Tibial artery (tissue), 4 donors: ENCODE measurements at regions not wholly inside any gene's neighbourhood (a gene's known extent, or its start where the extent isn't known, plus 50 kb on each side); places are given as distances from the start of the nearest gene placed in this dataset.

Source experiments
- DNase-seq, 2 donors: peaks; one replicate each; pipeline ENCODE4 v3.0.0-alpha.2; 2019
- H3K27ac ChIP-seq, 2 donors: fragments of 200-600 bp; sonication (generic) in 1 of 2; 1 replicate in 1 of 2; 2 replicates in 1 of 2; pipeline ENCODE4 v1.5.1; 2018 to 2019; ENCODE audit warnings: mild to moderate bottlenecking in 1 of 2
- H3K27me3 ChIP-seq, 2 donors: fragments of 200-600 bp; sonication (generic) in 1 of 2; one replicate each; pipeline versions ENCODE4 v1.5.1 to v1.6.0; 2016 to 2019
- H3K36me3 ChIP-seq, 3 donors: fragments of 200-600 bp; sonication (generic) in 2 of 3; one replicate each; pipeline ENCODE4 v1.5.1; 2016 to 2019; ENCODE audit warnings: mild to moderate bottlenecking in 2 of 3
- H3K4me1 ChIP-seq, 4 donors: fragments of 200-600 bp; sonication (generic) in 2 of 4; 1 replicate in 3 of 4; 2 replicates in 1 of 4; pipeline ENCODE4 v1.5.1; 2016 to 2019
- H3K4me3 ChIP-seq, 2 donors: fragments of 200-600 bp; sonication (generic) in 1 of 2; 1 replicate in 1 of 2; 2 replicates in 1 of 2; pipeline ENCODE4 v1.5.1; 2018 to 2019; ENCODE audit warnings: mild to moderate bottlenecking in 2 of 2
- H3K9me3 ChIP-seq, 3 donors: fragments of 200-600 bp; sonication (generic) in 1 of 3; one replicate each; pipeline ENCODE4 v1.5.1; 2016 to 2019
- intact Hi-C: fragments of 100-400 bp; cut with DNase I; formaldehyde crosslinking; loops from one replicate; pipeline ENCODE4 v1.15.0; 2023; ENCODE audit warnings: low total_unique reads
- TF ChIP-seq, protein P1 (sequence below), 2 experiments: fragments of 200-600 bp in 1 of 2; fragments of 450-650 bp in 1 of 2; IDR thresholded peaks; one replicate each; pipeline ENCODE4 v1.5.1; 2017 to 2019; ENCODE audit warnings: antibody characterized with exemption in 2 of 2, mild to moderate bottlenecking in 1 of 2, moderate library complexity in 1 of 2

DNA sequence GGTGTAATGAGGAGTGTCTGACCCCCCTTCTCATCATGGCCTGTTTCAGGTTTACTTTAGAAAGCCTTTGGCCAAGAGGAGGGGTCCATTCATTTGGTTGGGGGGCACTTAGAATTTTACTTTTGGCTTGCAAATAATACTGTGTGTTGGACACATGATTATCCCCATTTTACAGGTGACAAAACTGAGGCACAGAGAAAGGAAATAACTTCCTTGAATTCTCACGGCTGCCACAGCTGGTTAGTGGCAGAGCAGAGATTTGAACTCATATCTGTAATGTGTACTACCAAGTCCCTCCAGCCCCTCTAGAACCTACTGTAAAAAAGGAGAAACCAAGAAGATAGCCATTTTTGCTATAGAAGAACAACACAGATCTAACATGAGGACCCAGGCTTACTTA, 124.8 kb upstream of the NDUFV2 start:
- Histone ChIP-seq H3K36me3 (no peaks in the 10 kb centered on the region), H3K4me1 (no peaks in the 10 kb centered on the region), H3K9me3 (no peaks in the 10 kb centered on the region), H3K4me3 (no peak overlapping the region), H3K27ac (no peak overlapping the region), H3K27me3 (no peaks in the 10 kb centered on the region)
- TF ChIP-seq, protein P1, sequence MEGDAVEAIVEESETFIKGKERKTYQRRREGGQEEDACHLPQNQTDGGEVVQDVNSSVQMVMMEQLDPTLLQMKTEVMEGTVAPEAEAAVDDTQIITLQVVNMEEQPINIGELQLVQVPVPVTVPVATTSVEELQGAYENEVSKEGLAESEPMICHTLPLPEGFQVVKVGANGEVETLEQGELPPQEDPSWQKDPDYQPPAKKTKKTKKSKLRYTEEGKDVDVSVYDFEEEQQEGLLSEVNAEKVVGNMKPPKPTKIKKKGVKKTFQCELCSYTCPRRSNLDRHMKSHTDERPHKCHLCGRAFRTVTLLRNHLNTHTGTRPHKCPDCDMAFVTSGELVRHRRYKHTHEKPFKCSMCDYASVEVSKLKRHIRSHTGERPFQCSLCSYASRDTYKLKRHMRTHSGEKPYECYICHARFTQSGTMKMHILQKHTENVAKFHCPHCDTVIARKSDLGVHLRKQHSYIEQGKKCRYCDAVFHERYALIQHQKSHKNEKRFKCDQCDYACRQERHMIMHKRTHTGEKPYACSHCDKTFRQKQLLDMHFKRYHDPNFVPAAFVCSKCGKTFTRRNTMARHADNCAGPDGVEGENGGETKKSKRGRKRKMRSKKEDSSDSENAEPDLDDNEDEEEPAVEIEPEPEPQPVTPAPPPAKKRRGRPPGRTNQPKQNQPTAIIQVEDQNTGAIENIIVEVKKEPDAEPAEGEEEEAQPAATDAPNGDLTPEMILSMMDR (IDR thresholded peaks at IDR 0.05) = no peak
- intact Hi-C loops = no loop called here
- DNase-seq = no peak

DNA sequence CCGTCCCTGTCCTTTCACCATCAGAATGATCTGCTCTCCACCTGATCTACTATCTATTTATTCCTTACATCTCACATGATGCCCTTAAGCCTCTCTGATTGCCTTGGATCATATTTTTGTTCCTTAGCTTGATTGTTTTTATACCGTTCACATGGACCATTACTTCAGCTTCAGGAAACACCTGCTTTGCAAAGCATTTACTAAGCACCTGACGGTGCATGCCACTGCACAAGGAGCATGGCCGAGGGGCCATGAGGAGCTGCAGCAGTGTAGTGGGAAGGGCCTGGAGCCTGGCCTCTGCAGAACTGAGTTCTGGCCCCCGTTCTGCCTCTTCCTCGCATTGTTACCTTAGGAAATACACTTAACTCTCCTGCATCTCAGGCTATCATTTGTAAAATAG, 124.1 kb upstream of the NDUFV2 start:
- H3K4me1 ChIP-seq = no peaks in the 10 kb centered on the region
- no peak overlapping the region for H3K4me3 ChIP-seq
- H3K36me3 ChIP-seq = no peaks in the 10 kb centered on the region
- DNase-seq = no peak
- TF ChIP-seq, protein P1 (IDR thresholded peaks at IDR 0.05) = no peak
- no peaks in the 10 kb centered on the region for H3K9me3 ChIP-seq
- H3K27me3 ChIP-seq = no peaks in the 10 kb centered on the region
- intact Hi-C loops = no loop called here
- no peak overlapping the region for H3K27ac ChIP-seq

DNA sequence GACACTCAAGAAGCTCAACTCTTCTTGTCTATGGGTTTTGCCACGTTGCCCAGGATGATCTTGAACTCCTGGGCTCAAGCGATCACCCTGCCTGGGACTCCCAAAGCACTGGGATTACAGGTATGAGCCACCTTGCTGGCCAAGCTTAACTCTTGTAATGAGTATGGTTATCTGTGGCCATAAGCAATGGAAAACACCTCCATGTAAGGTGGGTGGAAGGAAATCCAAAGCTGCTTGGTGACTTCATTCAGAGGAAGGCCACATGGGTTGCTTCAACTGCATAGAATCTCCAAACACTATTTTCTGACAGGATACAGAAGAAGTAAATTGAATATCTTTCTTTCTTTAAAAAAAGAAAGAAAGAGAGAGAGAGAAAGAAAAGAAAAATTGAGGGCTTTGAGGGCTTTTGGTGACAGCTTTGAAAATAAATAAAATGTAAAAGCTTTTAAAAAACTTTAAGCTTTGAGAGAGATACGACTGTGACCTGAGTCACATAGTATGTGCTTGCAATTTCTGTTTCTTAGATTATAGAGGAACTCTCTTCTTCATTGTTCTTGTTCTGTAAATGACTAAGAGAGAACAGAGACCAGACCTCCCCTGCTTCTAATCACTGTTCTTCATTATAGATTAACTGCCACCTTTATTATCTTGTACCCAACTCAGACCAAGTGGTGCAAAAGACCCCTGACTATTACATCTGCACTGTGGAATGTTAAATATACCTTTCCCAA, 123.1 kb upstream of the NDUFV2 start:
- H3K36me3 ChIP-seq = no peaks in the 10 kb centered on the region
- H3K4me1 ChIP-seq = no peaks in the 10 kb centered on the region
- no peak for DNase-seq
- TF ChIP-seq, protein P1 (IDR thresholded peaks at IDR 0.05) = no peak
- H3K27ac ChIP-seq = no peak overlapping the region
- no peaks in the 10 kb centered on the region for H3K9me3 ChIP-seq
- no peak overlapping the region for H3K4me3 ChIP-seq
- H3K27me3 ChIP-seq = no peaks in the 10 kb centered on the region
- intact Hi-C loops = no loop called here

DNA sequence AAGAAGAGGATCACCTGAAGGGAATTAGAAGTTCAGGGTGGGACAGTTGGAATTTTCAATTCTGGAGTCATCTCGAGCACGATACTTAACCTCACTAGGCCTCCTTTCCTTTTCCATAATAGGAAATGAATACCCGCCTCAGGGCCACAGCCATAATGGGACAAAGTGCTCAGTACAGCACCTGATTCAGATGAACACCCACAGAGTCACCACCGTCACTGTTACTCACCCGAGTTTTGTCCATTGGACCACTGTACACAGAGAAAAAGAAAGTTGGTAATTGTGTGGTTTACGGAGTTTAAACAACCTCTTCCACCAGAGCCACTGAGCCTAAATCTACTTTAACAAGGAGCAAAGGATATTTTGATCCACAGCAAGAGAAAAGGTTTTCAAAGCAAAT, 122.0 kb upstream of the NDUFV2 start:
- no peak overlapping the region for H3K27ac ChIP-seq
- no peaks in the 10 kb centered on the region for H3K9me3 ChIP-seq
- H3K27me3 ChIP-seq = no peaks in the 10 kb centered on the region
- no peak for DNase-seq
- TF ChIP-seq, protein P1 (IDR thresholded peaks at IDR 0.05) = no peak
- no peaks in the 10 kb centered on the region for H3K36me3 ChIP-seq
- H3K4me1 ChIP-seq = no peaks in the 10 kb centered on the region
- intact Hi-C loops = loop anchor here (5.0 kb wide), 1 partner anchor 323 kb away; no protein-coding TSS in a partner anchor
- no peak overlapping the region for H3K4me3 ChIP-seq

DNA sequence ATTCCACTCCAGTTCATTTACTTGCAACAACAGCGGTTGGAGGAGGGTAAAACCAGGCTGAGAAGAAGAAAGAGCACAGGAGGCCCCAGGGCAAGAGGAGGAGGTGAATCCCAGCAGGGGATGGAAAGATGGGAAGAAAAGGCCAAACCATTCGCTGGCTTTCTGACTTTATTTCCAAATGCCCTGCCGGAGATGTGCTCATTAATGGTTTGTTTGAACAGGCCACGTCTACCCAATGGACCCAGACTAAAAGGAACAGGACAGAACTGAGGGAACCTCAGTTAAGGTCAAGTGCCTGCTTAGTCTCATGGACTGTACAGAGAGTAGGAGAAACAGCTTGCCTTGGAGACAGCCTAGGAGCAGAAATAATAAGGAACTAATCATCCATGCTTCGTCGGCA, 121.6 kb upstream of the NDUFV2 start:
- Histone ChIP-seq H3K27ac (no peak overlapping the region), H3K4me3 (no peak overlapping the region), H3K36me3 (no peaks in the 10 kb centered on the region), H3K9me3 (no peaks in the 10 kb centered on the region), H3K27me3 (no peaks in the 10 kb centered on the region), H3K4me1 (no peaks in the 10 kb centered on the region)
- intact Hi-C loops = loop anchor here (5.0 kb wide), 1 partner anchor 324 kb away; no protein-coding TSS in a partner anchor
- TF ChIP-seq, protein P1 (IDR thresholded peaks at IDR 0.05) = no peak
- DNase-seq = no peak
